Brain pericyte (primary cell): ENCODE measurements at regions not wholly inside any gene's neighbourhood (a gene's known extent, or its start where the extent isn't known, plus 50 kb on each side); places are given as distances from the start of the nearest gene placed in this dataset.

ENCODE experiments used
- DNase-seq: peaks from one replicate; pipeline ENCODE4 v3.0.0-alpha.2; 2012; ENCODE audit warnings: low read depth, low spot score

DNA sequence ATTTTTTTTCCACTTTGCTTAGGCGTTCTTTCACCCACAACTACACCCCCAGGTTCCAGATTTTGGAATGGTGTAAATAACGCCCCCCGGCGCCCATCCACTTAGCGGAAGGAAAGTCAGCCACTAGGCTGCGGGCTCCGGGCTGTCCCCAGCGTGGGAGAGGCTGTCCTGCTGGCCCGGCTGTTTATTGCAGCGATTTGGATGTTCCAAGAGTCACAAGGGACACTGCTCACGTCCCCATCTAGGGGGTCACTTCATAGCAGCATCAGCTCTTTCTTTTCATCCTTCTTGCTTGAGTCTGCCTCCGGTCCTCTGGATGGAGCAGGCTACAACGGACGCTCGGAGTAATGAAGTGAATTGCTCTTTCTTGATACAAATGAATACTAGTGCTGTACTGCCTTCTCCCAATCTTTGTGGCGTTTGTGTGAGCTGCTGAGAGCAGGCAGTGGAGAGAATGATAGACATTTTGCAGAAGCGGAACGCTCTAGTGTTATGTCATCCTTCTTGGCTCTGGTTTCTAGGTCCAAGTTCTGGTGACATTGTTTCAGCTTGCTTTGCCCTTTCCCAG, 50.7 kb upstream of the PAIP2B start:
- DNase-seq: no peak

DNA sequence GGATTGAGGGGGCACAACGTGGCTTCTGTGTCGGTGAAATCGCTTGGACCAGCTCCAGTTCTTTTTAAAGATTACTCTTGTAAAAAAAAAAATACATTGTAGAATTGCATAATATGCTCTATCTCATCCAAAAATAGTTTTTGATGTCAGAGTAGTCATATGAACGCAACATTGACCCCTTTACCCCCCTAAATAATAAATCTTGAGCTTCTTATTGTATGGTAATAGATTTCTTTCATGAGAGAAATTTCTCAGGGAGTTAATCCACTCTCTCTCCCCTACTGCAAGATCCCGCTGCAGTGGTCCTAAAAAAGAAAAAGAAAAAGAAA, 50.2 kb upstream of the PAIP2B start:
- DNase-seq: no peak

GRCh38 chr2:71276311-71277146, 49.6 kb upstream of the PAIP2B start:
- peak; percentile 38 for DNase-seq
